Right atrium auricular region (tissue), 2 donors: ENCODE measurements at regions not wholly inside any gene's neighbourhood (a gene's known extent, or its start where the extent isn't known, plus 50 kb on each side); places are given as distances from the start of the nearest gene placed in this dataset.

Experiments used
- DNase-seq: peaks from one replicate; pipeline ENCODE4 v3.0.0-alpha.2; 2019; ENCODE audit warnings: low spot score
- H3K27ac ChIP-seq, 2 donors: fragments of 200-600 bp; sonication (generic); 1 replicate in 1 of 2; 2 replicates in 1 of 2; pipeline ENCODE4 v1.5.1; 2016 to 2019
- H3K27me3 ChIP-seq, 2 donors: fragments of 200-600 bp; sonication (generic); one replicate each; pipeline versions ENCODE4 v1.5.1 to v1.6.0; 2017 to 2019
- H3K36me3 ChIP-seq: fragments of 200-600 bp; sonication (generic); one replicate; pipeline ENCODE4 v1.5.1; 2016
- H3K4me1 ChIP-seq, 2 donors: fragments of 200-600 bp; sonication (generic); one replicate each; pipeline versions ENCODE4 v1.5.1 to v1.6.0; 2017 to 2019
- H3K4me3 ChIP-seq, 2 donors: fragments of 200-600 bp; sonication (generic); 1 replicate in 1 of 2; 2 replicates in 1 of 2; pipeline ENCODE4 v1.5.1; 2017 to 2019; ENCODE audit warnings: mild to moderate bottlenecking in 1 of 2, moderate library complexity in 1 of 2
- H3K9me3 ChIP-seq, 2 donors: fragments of 200-600 bp; sonication (generic); one replicate each; pipeline ENCODE4 v1.5.1; 2019
- TF ChIP-seq, protein P1 (sequence below), 2 donors: fragments of 200-600 bp; sonication (generic); IDR thresholded peaks; one replicate each; pipeline ENCODE4 v1.5.1; 2019; ENCODE audit warnings: antibody characterized with exemption in 2 of 2

- TF ChIP-seq, protein P1, sequence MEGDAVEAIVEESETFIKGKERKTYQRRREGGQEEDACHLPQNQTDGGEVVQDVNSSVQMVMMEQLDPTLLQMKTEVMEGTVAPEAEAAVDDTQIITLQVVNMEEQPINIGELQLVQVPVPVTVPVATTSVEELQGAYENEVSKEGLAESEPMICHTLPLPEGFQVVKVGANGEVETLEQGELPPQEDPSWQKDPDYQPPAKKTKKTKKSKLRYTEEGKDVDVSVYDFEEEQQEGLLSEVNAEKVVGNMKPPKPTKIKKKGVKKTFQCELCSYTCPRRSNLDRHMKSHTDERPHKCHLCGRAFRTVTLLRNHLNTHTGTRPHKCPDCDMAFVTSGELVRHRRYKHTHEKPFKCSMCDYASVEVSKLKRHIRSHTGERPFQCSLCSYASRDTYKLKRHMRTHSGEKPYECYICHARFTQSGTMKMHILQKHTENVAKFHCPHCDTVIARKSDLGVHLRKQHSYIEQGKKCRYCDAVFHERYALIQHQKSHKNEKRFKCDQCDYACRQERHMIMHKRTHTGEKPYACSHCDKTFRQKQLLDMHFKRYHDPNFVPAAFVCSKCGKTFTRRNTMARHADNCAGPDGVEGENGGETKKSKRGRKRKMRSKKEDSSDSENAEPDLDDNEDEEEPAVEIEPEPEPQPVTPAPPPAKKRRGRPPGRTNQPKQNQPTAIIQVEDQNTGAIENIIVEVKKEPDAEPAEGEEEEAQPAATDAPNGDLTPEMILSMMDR (IDR thresholded peaks at IDR 0.05) = no peak
- Histone ChIP-seq H3K27ac (no peak overlapping the region), H3K36me3 (no peaks in the 10 kb centered on the region), H3K4me1 (no peaks in the 10 kb centered on the region), H3K9me3 (no peaks in the 10 kb centered on the region), H3K27me3 (no peaks in the 10 kb centered on the region), H3K4me3 (no peak overlapping the region)
- no peak for DNase-seq
These were observed 170.3 kb downstream of the ZPLD1 start for GRCh38 chr3:102605153-102605552.

- no peak for DNase-seq
- no peaks in the 10 kb centered on the region for H3K4me1 ChIP-seq
- H3K27ac ChIP-seq = no peak overlapping the region
- no peak overlapping the region for H3K4me3 ChIP-seq
- TF ChIP-seq, protein P1 (IDR thresholded peaks at IDR 0.05) = no peak
- H3K9me3 ChIP-seq = no peaks in the 10 kb centered on the region
- no peaks in the 10 kb centered on the region for H3K36me3 ChIP-seq
- H3K27me3 ChIP-seq = no peaks in the 10 kb centered on the region
These were observed 174.1 kb downstream of the ZPLD1 start for GRCh38 chr3:102608875-102609274.

DNA sequence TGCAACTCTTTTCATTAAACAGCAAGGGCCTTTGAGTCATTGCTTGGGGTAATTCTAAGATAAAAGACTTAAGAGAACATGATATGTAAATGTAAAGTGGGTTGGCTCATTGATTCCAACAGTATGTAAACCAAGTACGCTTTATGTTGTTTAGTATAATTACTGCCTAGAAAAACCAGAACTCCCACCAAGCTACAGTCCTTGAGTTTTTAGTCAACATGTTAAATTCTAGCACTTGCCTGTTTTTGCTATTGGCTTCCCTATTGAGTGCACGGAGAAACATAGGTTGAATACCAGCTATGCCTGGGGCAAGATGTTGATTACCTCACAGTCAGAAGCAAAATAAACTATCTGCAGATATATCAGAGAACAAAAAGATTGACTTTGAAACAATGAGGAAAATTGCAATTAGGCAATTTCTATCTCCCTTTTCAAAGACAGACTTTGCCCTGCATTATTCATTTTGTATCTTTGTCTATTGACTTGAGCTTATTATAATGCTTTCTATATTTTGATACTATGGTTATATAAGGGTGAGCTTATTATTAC lies 179.3 kb downstream of the ZPLD1 start:
- no peaks in the 10 kb centered on the region for H3K36me3 ChIP-seq
- no peaks in the 10 kb centered on the region for H3K9me3 ChIP-seq
- no peaks in the 10 kb centered on the region for H3K27me3 ChIP-seq
- H3K27ac ChIP-seq = no peak overlapping the region
- H3K4me3 ChIP-seq = no peak overlapping the region
- H3K4me1 ChIP-seq = no peaks in the 10 kb centered on the region
- TF ChIP-seq, protein P1 (IDR thresholded peaks at IDR 0.05) = no peak
- no peak for DNase-seq

GRCh38 chr3:102614585-102614984 lies 179.8 kb downstream of the ZPLD1 start:
- Histone ChIP-seq H3K36me3 (no peaks in the 10 kb centered on the region), H3K4me1 (no peaks in the 10 kb centered on the region), H3K9me3 (no peaks in the 10 kb centered on the region), H3K4me3 (no peak overlapping the region), H3K27me3 (no peaks in the 10 kb centered on the region), H3K27ac (no peak overlapping the region)
- no peak for DNase-seq
- TF ChIP-seq, protein P1 (IDR thresholded peaks at IDR 0.05) = no peak

GRCh38 chr3:102617381-102617780 lies 182.6 kb downstream of the ZPLD1 start:
- DNase-seq = no peak
- no peaks in the 10 kb centered on the region for H3K4me1 ChIP-seq
- no peaks in the 10 kb centered on the region for H3K36me3 ChIP-seq
- H3K4me3 ChIP-seq = no peak overlapping the region
- no peaks in the 10 kb centered on the region for H3K9me3 ChIP-seq
- H3K27me3 ChIP-seq = no peaks in the 10 kb centered on the region
- H3K27ac ChIP-seq = no peak overlapping the region
- TF ChIP-seq, protein P1 (IDR thresholded peaks at IDR 0.05) = no peak

DNA sequence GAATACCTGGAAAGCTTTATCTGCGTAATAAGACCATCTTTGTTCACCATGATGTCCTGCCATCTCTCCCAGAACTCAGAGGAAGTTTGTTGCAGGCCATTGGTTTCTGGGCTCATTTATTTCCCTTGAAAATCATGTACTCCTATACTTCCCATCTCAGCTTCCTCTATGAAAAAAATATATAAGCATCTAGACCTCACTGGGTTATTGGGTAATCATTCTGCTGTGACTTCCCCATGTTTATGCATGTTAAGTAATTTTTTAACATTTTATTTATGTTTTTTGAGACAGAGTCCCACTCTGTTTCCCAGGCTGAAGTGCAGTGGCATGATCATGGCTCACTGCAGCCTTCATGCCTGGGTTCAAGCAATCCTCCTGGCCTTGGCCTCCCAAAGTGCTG lies 184.5 kb downstream of the ZPLD1 start:
- no peaks in the 10 kb centered on the region for H3K4me1 ChIP-seq
- no peaks in the 10 kb centered on the region for H3K36me3 ChIP-seq
- H3K9me3 ChIP-seq = no peaks in the 10 kb centered on the region
- no peaks in the 10 kb centered on the region for H3K27me3 ChIP-seq
- TF ChIP-seq, protein P1 (IDR thresholded peaks at IDR 0.05) = no peak
- H3K4me3 ChIP-seq = no peak overlapping the region
- no peak for DNase-seq
- H3K27ac ChIP-seq = no peak overlapping the region
